OCI-LY3 (cell line): ENCODE measurements at regions not wholly inside any gene's neighbourhood (a gene's known extent, or its start where the extent isn't known, plus 50 kb on each side); places are given as distances from the start of the nearest gene placed in this dataset.

Experiments
- CTCF ChIP-seq: fragments of 200-600, 300-600 bp; sonication (generic); IDR thresholded peaks from 2 replicates; pipeline ENCODE4 v1.5.1; 2014; ENCODE audit warnings: antibody characterized with exemption, low read length, low read depth
- EZH2phosphoT487 ChIP-seq: fragments of 200-600 bp; shearing (Covaris generic); IDR thresholded peaks from 2 replicates; pipeline ENCODE4 v1.6.1; 2018; ENCODE audit warnings: antibody characterized with exemption, mixed run types, low read depth

DNA sequence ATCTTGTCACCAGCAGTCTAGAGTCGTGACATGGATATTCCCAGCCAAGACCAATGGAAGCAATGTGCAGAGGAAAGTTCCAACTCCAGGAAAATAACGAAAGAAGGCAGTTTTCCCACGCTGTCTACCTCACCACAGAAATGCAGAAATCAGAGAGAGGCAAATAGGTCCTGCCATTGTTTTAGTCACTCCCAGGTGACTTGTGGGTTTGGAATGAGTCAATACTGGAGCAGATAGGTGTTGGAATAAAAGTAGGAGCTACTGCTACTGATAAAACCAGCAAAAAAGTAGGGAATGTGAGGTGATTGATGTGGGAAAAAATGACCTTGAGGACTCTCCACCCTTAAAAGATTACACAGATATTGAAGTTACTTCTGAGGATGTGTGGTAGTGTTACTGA, 72.8 kb upstream of the RAI2 start:
- no peak for TF ChIP-seq CTCF
- no peak for TF ChIP-seq EZH2phosphoT487
